Testis (tissue), 2 donors: ENCODE measurements at regions not wholly inside any gene's neighbourhood (a gene's known extent, or its start where the extent isn't known, plus 50 kb on each side); places are given as distances from the start of the nearest gene placed in this dataset.
A peak's percentile ranks its signal among the peaks of the same experiment; 100 is the strongest.

Experiments used
- DNase-seq: peaks from one replicate; pipeline ENCODE4 v3.0.0-alpha.2; 2019
- H3K27ac ChIP-seq, 2 donors: fragments of 200-600 bp; sonication (generic); one replicate each; pipeline ENCODE4 v1.5.1; 2019
- H3K27me3 ChIP-seq: fragments of 200-600 bp; sonication (generic); one replicate; pipeline ENCODE4 v1.5.1; 2019
- H3K36me3 ChIP-seq: fragments of 200-600 bp; sonication (generic); one replicate; pipeline ENCODE4 v1.5.1; 2017; ENCODE audit warnings: low read depth; ENCODE audit errors: missing control alignments
- H3K4me1 ChIP-seq: fragments of 200-600 bp; sonication (generic); one replicate; pipeline ENCODE4 v1.5.1; 2019
- H3K4me3 ChIP-seq, 2 donors: fragments of 200-600 bp; sonication (generic); one replicate each; pipeline ENCODE4 v1.5.1; 2017 to 2019
- H3K9me3 ChIP-seq: fragments of 200-600 bp; sonication (generic); one replicate; pipeline ENCODE4 v1.5.1; 2017
- POLR2A ChIP-seq: fragments of 450-650 bp; IDR thresholded peaks from one replicate; pipeline ENCODE4 v1.6.1; 2017; ENCODE audit warnings: antibody characterized with exemption, mild to moderate bottlenecking, moderate library complexity
- WGBS, 2 donors: methylation state at CpG; one replicate each; pipeline ENCODE4 v1.1.5; 2018; 5-methylcytosine and 5-hydroxymethylcytosine counted together
- intact Hi-C: fragments of 100-400 bp; cut with DNase I; formaldehyde crosslinking; loops from one replicate; pipeline ENCODE4 v1.15.1; 2023; ENCODE audit warnings: low total_unique reads
- TF ChIP-seq, protein P1 (sequence below), 3 experiments: fragments of 450-650 bp in 2 of 3; fragments of 200-600 bp in 1 of 3; sonication (generic) in 1 of 3; IDR thresholded peaks; one replicate each; pipeline ENCODE4 v1.5.1; 2016 to 2019; ENCODE audit warnings: antibody characterized with exemption in 3 of 3, mild to moderate bottlenecking in 2 of 3, moderate library complexity in 1 of 3

DNA sequence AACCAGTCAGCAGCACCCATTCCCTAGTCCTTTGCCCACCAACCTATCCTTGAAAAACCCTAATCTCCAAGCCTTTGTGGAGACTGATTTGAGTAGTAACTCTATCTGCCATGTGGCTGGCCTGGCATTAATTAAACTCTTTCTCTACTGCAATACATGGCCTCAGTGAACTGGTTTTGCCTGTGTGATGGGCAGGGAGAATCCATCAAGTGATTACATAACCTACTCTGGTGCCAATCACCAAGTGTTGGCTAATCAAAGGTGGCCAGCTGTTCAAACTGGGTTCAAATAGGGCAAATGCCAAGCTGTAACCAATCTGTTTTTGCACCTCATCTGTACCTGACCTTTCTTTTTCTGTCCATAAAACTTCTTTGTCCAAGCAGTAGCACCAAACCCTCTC lies 139.8 kb upstream of the XPO1 start:
- Histone ChIP-seq H3K4me1 (no peaks in the 10 kb centered on the region), H3K36me3 (no peaks in the 10 kb centered on the region), H3K27me3 (no peaks in the 10 kb centered on the region), H3K27ac (no peak overlapping the region), H3K4me3 (no peak overlapping the region), H3K9me3 (no peaks in the 10 kb centered on the region)
- intact Hi-C loops: no loop called here
- DNase-seq: no peak
- TF ChIP-seq, protein P1, sequence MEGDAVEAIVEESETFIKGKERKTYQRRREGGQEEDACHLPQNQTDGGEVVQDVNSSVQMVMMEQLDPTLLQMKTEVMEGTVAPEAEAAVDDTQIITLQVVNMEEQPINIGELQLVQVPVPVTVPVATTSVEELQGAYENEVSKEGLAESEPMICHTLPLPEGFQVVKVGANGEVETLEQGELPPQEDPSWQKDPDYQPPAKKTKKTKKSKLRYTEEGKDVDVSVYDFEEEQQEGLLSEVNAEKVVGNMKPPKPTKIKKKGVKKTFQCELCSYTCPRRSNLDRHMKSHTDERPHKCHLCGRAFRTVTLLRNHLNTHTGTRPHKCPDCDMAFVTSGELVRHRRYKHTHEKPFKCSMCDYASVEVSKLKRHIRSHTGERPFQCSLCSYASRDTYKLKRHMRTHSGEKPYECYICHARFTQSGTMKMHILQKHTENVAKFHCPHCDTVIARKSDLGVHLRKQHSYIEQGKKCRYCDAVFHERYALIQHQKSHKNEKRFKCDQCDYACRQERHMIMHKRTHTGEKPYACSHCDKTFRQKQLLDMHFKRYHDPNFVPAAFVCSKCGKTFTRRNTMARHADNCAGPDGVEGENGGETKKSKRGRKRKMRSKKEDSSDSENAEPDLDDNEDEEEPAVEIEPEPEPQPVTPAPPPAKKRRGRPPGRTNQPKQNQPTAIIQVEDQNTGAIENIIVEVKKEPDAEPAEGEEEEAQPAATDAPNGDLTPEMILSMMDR (IDR thresholded peaks at IDR 0.05): no peak
- no peak for TF ChIP-seq POLR2A

DNA sequence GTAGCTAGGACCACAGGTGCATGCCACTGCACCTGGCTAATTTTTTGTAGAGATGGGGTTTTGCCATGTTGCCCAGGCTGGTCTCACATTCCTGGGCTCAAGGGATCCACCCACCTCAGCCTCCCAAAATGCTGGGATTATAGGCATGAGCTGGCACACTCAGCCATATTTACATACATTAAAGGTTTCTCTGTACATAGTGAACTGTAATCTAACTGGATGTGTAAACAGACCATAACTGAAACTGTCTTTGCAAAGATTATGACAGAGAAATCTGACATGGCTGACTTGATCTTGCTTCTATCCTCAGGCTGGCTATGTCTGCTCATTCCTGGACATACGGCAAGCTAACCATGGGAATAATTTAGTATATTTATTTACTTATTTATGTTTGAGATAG lies 139.2 kb upstream of the XPO1 start:
- intact Hi-C loops: no loop called here
- Histone ChIP-seq H3K36me3 (no peaks in the 10 kb centered on the region), H3K9me3 (no peaks in the 10 kb centered on the region), H3K27ac (no peak overlapping the region), H3K4me1 (no peaks in the 10 kb centered on the region), H3K4me3 (no peak overlapping the region), H3K27me3 (no peaks in the 10 kb centered on the region)
- DNase-seq: no peak
- no peak for TF ChIP-seq POLR2A
- TF ChIP-seq, protein P1 (IDR thresholded peaks at IDR 0.05): no peak
- 96 to 100% methylated on average over 1 of the region's 1 CpG for WGBS, 2 donors

DNA sequence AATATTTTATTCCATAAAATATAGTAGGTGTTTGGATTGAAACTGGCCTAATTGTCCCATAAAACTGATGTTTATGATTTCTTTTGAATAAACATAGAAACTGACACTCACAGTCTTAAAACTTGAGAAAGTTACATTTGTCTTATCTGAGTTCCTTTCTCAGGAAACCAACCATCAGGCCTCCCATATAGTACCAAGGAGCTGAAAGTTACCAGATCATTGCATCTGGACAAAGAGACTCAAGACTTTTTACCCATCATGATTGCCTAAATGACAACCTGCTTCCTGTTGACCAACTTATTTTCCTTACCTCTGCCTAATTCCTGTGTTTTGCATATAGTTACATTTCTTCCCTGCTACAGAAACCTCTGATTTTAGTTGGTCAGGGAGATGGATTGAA lies 137.0 kb upstream of the XPO1 start:
- peaks cover 13% of the 10 kb centered on the region for H3K4me1 ChIP-seq
- no peaks in the 10 kb centered on the region for H3K9me3 ChIP-seq
- no peak for TF ChIP-seq POLR2A
- TF ChIP-seq, protein P1 (IDR thresholded peaks at IDR 0.05): no peak
- DNase-seq: no peak
- H3K36me3 ChIP-seq: no peaks in the 10 kb centered on the region
- intact Hi-C loops: no loop called here
- no peak overlapping the region for H3K4me3 ChIP-seq
- H3K27me3 ChIP-seq: no peaks in the 10 kb centered on the region
- H3K27ac ChIP-seq: no peak overlapping the region

DNA sequence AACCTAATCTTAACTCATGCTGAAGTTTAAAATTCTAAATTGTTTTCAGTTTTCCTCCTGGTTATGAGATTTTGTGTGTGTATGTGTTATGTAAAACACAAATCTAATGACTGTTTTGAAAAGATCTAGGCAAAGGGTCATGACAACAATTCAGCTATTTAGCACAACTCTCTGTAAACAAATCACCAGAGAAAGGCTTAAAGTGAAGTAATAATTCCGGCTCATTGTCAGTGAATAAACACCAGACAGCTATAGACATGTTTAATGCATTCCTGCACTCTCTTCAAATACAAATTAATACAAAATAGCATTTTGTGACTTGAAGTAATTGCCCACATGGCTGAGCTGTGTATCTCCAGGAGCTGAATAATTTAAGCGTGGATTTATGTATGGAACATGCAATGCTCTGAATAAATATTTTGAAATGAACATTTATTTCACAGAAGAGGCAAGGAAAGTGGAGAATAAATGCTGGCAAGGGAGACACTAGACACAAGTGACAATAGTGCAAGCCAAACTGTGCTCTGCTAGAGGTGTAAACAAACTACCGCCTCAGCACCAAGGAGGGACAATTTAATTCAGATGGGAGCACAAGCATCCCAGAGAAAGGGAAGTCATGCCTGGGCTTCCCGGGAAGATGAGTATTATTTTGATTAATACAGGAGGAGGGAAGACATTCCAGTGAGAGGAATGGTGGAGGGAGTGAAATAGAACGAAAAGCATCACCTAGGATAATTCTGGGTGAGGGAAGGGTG lies 133.6 kb upstream of the XPO1 start:
- Histone ChIP-seq H3K27me3 (no peaks in the 10 kb centered on the region), H3K9me3 (no peaks in the 10 kb centered on the region), H3K4me1 (peaks cover 15% of the 10 kb centered on the region), H3K4me3 (no peak overlapping the region), H3K36me3 (no peaks in the 10 kb centered on the region), H3K27ac (peak overlapping the region; percentile 70 to 86)
- WGBS, 2 donors: 29 to 36% methylated on average over 5 of the region's 5 CpGs
- intact Hi-C loops: no loop called here
- no peak for DNase-seq
- TF ChIP-seq, protein P1 (IDR thresholded peaks at IDR 0.05): no peak
- no peak for TF ChIP-seq POLR2A
